Fibroblast of peridontal ligament (primary cell): ENCODE measurements at regions not wholly inside any gene's neighbourhood (a gene's known extent, or its start where the extent isn't known, plus 50 kb on each side); places are given as distances from the start of the nearest gene placed in this dataset.
A peak's percentile ranks its signal among the peaks of the same experiment; 100 is the strongest.
"Not testable (repeated sequence)": the region's sequence is repeated elsewhere in the genome, so short reads cannot be mapped to it uniquely, and the experiment has no call there.

Experiments used
- DNase-seq: peaks from one replicate; pipeline ENCODE4 v3.0.0-alpha.2; 2010; ENCODE audit errors: extremely low read depth

GRCh38 chr6:21772477-21772876 lies 178.9 kb downstream of the SOX4 start:
- DNase-seq: no peak

DNA sequence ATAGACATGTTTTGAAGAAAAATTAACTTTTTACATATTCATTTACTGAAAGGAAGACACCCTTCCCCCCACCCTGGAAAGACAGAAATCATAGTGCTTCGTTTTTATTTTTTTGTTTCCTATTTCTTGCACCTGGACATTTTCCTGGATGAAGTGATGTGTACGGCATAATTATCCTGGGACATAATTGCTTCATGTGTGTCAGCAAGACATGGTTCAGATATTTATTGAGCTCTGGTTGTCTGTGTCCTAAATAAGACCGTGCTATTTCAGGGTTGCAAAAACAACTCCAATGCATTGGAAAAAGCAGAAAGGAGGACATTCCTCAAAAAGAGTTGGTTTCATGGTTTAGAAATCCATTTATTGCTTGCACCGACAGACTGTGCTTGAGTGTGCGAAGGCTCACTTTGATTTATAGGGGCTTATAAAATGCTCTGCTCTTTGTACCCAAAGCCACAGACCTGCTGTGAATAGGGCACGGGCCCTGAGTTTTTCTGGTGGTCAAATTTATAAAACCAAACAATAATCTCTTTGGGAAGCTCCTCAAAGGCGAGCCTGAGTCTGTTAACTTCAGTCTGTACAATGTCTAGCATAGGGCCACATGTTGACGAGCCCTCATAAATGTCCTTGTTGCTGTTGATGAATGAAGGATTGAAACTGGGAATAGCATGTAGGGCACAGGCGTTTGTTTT lies 179.5 kb downstream of the SOX4 start:
- no peak for DNase-seq

DNA sequence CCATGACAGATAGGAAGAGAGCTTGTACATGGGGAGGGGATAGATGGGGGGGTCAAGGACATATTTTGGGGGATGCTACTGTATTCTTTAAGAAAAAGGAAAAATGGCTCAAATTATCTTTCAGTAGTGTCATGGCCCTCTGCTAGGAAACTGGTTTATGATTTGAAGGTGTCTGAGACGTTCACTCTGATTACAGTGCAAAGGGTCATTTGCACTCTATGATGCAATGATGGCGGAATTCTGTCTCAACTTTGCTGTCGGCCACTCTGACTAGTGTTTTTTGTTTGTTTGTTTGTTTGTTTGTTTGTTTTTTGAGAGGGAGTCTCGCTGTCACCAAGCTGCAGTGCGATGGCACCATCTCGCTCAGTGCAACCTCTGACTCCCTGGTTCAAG lies 180.0 kb downstream of the SOX4 start:
- DNase-seq: no peak

GRCh38 chr6:21777846-21778245 lies 184.3 kb downstream of the SOX4 start:
- no peak for DNase-seq

- peak; percentile 7 for DNase-seq
Observed at GRCh38 chr6:21780141-21780540, 186.6 kb downstream of the SOX4 start.

GRCh38 chr6:21780679-21781078 lies 187.1 kb downstream of the SOX4 start:
- no peak for DNase-seq

- DNase-seq: no peak
Observed at GRCh38 chr6:21781128-21781527, 187.6 kb downstream of the SOX4 start.

- DNase-seq: no peak
Observed at GRCh38 chr6:21785164-21785563, 191.6 kb downstream of the SOX4 start.

DNA sequence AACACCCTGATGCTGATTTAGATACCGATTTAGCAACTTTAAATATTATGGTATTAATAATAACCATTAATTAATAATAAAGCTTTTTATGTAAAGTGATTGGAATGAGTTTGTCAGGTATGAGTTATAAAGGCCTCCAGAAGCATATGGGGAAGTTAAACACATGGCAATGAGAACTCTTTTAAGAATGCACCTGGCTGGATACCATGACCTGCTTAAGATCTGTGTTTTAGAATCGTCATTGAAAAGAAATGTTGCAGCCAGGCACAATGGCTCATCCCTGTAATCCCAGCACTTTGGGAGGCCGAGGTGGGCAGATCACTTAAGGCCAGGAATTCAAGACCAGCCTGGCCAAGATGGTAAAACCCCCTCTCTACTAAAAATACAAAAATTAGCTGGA lies 197.5 kb downstream of the SOX4 start:
- DNase-seq: no peak

DNA sequence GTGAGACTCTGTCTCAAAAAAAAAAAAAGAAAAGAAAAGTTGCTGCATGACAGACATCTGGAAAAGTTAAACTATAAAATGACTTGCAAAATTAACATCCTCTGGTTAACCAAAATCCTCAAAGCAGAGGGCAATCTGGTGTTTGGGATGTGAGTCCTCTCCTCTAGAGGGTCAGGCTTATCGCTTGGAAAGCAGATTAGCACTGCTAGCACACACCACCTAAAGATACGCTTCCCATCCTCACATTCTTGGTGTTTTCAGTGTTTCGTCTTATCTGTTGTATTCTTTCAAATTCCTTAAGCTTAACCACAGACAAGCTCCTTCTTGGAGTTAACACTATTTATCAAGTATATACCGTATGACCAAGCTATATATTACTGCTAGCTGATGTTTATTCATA lies 198.0 kb downstream of the SOX4 start:
- peak; percentile 12 for DNase-seq

DNA sequence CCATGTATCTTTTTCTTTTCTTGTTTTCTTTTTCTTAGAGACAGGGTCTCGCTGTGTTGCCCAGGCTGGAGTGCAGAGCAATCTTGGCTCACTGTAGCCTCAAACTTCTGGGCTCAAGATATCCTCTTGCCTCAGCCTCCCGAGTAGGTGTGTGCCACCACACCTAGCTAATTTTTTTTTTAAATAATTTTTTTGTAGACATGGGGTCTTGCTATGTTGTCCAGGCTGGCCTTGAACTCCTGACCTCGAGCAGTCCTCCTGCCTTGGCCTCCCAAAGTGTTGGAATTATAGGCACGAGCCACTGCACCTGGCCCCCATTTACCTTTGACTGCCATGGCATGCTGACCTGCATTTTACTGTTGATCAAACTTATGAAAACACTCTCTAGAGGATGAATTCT lies 198.6 kb downstream of the SOX4 start:
- no peak for DNase-seq

DNA sequence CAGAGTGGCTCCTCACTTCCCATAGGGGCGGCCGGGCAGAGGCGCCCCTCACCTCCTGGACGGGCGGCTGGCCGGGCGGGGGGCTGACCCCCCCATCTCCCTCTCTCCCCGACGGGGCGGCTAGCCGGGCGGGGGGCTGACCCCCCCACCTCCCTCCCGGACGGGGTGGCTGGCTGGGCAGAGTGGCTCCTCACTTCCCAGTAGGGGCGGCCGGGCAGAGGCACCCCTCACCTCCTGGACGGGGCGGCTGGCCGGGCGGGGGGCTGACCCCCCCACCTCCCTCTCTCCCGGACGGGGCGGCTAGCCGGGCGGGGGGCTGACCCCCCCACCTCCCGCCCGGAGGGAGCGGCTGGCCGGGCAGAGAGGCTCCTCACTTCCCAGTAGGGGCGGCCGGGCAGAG lies 203.4 kb downstream of the SOX4 start:
- DNase-seq: not testable (repeated sequence)

GRCh38 chr6:21798468-21798867 lies 204.9 kb downstream of the SOX4 start:
- no peak for DNase-seq

- DNase-seq: no peak
Observed at GRCh38 chr6:21800330-21800729, 206.8 kb downstream of the SOX4 start.

- no peak for DNase-seq
Observed at GRCh38 chr6:21800948-21801438, 207.4 kb downstream of the SOX4 start.

DNA sequence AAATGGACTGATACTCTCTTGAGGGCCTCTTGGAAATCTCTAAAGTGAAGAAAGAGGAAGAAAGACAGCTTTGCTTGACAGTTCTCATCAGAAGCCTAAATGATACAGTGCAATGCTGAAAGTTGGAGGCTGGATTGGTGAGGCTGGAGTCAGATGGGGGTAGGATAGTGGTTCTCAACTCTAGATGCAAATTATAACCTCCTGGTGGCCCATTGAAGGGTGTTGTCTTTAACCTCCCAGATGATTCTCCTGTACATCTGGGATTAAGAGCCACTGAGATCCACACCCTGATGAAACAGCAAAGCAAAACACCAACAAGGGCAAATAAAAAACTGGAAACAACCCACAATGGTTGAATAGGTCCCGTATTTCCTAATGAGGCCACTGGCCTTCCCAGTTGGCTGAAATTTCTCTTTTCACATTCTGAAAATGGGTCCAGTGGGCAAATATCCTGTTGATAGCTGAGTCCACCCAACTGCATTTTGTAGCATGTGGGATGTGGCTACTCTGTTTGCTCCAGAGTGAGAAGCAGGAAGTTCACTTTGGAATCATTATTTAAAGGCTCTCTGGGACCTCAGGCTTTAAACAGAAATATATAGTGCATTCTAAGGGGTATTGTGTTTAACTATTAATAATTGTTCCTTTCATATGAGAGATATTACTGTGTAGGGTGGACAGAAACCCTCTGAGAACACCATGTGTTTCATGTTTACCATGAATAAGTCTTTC lies 208.1 kb downstream of the SOX4 start:
- DNase-seq: no peak

- DNase-seq: no peak
Observed at GRCh38 chr6:21802175-21802822, 208.7 kb downstream of the SOX4 start.

DNA sequence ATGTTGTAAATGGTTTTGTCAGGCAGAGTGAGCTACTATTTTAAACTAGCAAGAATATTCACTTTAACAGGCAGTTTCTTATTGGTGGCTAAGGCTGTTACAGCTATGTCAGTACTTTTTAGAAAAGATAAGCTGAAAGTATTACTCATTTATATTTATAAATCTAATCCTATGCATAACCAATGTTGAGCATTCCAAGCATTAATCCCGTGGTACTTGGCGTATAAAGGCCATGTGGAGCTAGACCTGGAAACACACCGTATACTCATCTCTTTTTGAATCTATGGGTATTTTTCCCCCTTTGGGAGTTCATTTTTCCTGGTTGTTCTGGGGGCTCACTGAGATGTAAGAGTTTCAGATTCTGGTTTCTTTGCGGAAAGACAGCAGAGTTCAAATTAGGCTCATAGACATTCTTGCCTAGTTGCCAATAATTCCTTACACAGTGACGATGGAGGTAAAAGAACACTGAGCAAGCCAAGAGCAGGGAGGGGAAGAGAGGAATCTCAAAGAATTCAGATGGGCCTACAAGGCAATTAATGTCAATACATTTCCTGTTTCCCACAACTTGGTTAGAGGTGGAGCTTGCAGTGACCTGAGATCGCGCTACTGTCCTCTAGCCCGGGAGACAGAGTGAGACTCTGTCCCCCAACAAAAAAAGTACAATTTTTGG lies 211.5 kb downstream of the SOX4 start:
- DNase-seq: peak; percentile 21

- DNase-seq: no peak
Observed at GRCh38 chr6:21807299-21808044, 213.9 kb downstream of the SOX4 start.

DNA sequence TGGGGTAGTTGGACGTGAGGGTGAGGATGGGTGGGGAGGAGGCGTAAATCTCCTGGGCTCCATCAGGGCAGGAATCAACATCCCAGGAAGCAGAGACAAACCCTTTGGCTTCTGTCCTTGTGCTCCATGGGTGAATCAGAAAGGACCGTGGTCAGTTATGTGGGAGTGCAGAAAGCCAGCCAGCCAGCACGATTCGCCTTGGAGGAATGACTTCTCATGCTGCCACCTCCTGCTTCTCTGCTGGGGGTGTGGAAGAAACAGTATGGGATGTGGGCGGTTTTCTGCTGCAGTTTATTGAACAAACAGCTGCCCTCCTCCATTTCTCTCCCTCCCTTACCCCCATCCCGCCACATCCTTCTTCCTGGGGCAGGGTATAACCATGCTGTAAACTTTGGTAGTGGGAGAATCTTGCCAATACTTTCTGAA lies 214.5 kb downstream of the SOX4 start:
- DNase-seq: peak; percentile 61

GRCh38 chr6:21808551-21809242 lies 215.1 kb downstream of the SOX4 start:
- DNase-seq: peak; percentile 53
